Stimulated activated CD4-positive, alpha-beta T cell treated with anti-CD3 and anti-CD28 coated beads, TNF-alpha, amount 100 ng/mL, for 24 hours (primary cell): ENCODE measurements at regions not wholly inside any gene's neighbourhood (a gene's known extent, or its start where the extent isn't known, plus 50 kb on each side); places are given as distances from the start of the nearest gene placed in this dataset.
"Not testable (repeated sequence)": the region's sequence is repeated elsewhere in the genome, so short reads cannot be mapped to it uniquely, and the experiment has no call there.

Source experiments
- DNase-seq, 3 experiments: peaks; one replicate each; pipeline ENCODE4 v3.0.0-alpha.2; 2020; ENCODE audit warnings: low read depth in 3 of 3

DNA sequence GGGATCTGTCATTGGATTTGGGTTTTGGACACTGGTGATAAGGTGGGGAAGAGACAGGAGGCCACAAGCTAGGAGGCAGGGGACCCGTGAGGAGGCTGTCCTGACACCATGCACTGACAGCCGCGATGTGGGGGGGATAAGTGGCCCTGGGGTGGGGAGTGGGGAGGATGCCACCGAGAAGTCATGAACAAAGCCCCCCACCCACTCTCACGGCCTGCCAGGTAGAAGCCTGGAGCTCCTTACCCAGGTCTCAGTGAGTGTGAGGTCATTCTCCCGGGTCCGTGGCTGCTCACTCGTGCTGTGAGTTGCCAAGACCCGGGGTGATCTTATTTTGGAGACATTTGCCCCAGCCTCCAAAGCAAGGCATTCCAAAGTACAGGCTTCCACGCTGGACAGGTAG, 165.9 kb upstream of the TNRC6C start:
- no peak for DNase-seq

GRCh38 chr17:77793146-77793970, 165.1 kb upstream of the TNRC6C start:
- DNase-seq: no peak

GRCh38 chr17:77793971-77794235, 164.6 kb upstream of the TNRC6C start:
- no peak for DNase-seq

- DNase-seq: no peak
Measured at GRCh38 chr17:77794846-77795245, 163.7 kb upstream of the TNRC6C start.

GRCh38 chr17:77795685-77796084, 162.8 kb upstream of the TNRC6C start:
- DNase-seq: no peak

- DNase-seq: no peak
Measured at GRCh38 chr17:77796176-77796860, 162.2 kb upstream of the TNRC6C start.

DNA sequence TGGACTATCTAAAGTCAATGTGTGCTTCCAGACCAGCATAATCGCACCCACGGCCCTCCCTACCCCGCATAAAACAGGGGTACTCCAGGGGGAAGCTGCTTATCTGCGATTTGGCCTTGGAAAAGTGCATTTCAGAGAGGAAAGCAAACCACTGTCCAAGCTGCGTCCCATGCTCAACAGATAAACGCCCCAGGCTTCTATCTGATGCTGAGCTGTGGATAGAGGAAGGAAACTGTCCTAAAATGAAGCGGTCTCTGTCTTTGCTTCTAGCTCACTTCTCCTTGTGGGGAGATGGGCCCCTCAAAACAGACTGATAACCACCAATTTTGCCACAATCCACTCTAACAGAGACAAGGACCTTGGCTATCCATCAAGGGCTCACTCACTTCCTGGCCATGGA, 160.5 kb upstream of the TNRC6C start:
- no peak for DNase-seq

DNA sequence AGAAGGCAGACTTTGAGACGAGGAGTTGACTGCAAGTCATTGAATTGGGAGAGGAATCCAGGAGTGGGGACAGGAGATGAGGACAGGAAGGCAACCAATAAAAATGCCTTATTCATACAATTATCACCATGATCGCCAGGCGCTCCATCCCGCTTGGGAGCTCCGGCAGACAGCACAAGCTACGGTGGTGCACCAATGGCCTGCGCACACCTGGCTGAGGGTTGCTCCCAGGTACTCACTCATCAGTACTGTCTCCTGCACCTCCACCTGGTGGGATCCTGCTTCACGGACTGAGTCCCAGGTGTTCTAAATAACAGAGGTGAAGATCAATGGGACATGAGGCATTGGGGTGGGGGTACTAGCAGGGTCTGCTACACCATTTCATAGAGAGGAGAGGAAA, 160.0 kb upstream of the TNRC6C start:
- DNase-seq: no peak

DNA sequence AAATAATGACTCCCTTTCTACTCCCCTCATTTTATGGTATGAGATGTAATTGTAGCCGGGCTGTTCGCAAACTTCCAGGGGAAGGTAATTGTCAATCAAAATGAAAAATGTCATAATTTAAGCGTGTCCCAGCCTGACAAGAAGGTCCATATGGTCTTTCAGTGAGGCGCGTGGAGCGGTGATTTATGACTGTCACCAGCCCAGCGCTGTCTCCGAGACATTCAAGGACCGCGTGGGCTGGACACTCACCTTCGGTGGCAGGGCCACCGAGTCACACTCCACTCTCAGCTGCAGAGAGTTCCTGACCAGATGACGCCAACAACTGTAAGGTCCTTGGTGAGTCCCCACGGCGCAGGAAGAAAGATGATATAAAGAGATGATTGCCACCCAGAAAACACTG, 157.7 kb upstream of the TNRC6C start:
- DNase-seq: no peak

DNA sequence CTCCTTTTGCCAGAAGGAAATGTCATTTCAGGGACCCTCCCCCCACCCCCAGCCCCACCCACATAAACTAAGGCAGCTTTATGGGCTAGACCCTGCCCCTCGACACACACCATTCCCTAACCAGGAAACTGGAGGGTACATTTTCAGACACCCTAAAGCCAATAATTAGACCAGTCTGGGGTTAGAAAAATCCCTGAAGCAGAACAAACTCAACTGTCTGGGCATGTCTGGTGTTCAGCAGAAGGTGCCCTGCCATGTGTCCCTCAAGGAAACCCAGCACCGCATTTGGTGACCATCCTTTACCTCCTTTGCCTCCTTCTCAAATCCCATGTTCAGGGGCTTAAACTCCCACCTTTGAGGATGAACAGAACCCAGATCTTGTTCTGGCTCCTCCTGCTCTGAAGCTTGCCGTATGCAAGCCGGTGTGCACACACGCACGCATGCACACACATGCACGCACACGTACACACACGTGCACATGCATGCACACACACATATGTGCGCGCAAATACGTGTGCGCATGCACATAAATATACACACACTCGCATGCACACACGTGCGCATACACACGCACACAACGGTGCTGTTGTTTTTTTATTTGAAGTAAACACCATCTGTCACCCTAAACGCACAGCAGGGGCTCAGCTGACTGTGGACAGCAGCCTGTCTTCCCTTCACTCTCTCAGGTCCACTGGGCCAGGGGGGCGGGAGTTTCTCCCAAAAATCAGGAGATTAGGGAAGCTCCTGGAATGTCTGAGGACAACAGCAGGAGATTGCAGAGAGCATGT, 156.8 kb upstream of the TNRC6C start:
- DNase-seq: no peak

- no peak for DNase-seq
Measured at GRCh38 chr17:77802333-77802615, 156.2 kb upstream of the TNRC6C start.

GRCh38 chr17:77802811-77803220, 155.7 kb upstream of the TNRC6C start:
- DNase-seq: no peak

- DNase-seq: no peak
Measured at GRCh38 chr17:77803726-77804125, 154.8 kb upstream of the TNRC6C start.

- DNase-seq: no peak
Measured at GRCh38 chr17:77804796-77805426, 153.6 kb upstream of the TNRC6C start.

DNA sequence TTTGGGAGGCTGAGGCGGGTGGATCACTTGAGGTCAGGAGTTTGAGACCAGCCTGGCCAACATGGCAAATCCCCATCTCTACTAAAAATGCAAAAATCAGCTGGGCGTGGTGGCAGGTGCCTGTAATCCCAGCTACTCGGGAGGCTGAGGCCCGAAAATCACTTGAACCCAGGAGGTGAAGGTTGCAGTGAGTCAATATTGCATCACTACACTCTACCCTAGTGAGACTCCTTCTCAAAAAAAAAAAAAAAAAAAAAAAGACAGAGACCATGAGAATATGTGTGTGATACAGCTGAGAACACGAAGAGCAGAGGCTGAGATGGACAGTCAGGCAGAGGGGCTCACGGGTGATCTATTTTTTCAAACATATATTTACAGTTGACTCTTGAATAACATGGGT, 152.5 kb upstream of the TNRC6C start:
- not testable (repeated sequence) for DNase-seq

- no peak for DNase-seq
Measured at GRCh38 chr17:77807051-77807745, 151.3 kb upstream of the TNRC6C start.

DNA sequence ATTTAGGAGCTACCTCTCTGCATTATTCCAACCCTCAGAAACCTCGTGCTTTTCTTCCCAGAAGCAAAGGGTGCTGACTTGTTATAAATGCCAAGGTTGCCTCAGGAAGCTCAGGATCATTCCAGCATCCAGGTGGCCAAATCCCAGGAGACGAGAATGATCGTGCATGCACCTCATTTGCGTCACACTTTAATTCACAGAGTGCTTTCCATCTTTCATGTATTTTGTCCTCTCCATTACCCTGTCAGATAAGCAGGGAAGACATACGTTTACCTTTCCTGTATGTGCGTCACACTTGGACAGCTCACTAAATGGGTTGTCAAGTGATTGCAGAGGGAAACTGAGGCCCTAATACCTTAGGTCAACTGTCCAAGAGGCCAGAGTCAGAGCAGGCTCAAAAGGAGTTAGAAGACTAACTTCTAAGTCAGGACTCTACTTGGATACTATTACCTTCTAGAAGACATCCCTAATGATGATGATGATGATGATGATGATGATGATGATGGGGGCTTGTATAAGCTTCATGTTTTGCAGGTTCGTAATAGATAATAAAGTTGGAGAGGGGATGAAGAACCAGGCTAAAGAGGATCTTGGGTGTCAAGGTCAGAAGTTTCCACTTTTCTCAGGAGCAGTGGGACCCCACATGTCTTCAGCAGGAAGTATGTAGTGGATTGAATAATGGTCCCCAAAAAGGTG, 150.6 kb upstream of the TNRC6C start:
- no peak for DNase-seq

- DNase-seq: no peak
Measured at GRCh38 chr17:77808686-77809425, 149.6 kb upstream of the TNRC6C start.

GRCh38 chr17:77809814-77810213, 148.7 kb upstream of the TNRC6C start:
- no peak for DNase-seq

DNA sequence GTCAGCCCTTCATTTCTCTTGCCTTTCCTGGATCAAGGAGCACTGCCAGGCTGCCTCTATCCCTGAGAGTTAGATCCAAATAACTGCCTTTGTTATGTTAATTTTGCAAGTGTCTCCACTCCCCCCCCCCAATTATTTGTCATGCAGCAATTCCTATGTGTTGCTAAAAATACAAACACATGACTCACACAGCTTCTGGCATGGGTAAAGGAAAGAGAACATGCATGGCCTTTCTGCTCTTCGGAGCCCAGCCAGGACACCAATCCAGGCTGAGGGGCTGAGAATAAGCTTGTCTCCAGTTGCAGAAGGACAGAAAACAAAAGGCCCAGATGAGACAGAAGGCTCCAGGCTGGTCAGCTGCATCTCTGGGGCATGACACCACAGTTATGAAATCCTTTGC, 148.0 kb upstream of the TNRC6C start:
- no peak for DNase-seq

- no peak for DNase-seq
Measured at GRCh38 chr17:77811521-77811920, 147.0 kb upstream of the TNRC6C start.
